ENCODE measurements at regions not wholly inside any gene's neighbourhood (a gene's known extent, or its start where the extent isn't known, plus 50 kb on each side); places are given as distances from the start of the nearest gene placed in this dataset.

GRCh38 chr9:87233431-87233830 is 264.2 kb upstream of the DAPK1 start:
- CTCF ChIA-PET, result no interaction called here
- dilution Hi-C loops (cut with MboI; ENCODE audit: extremely low pct_ligation_motif_present, low sequenced_read_pairs), result no loop called here

More at GRCh38 chr9:87233431-87233830, 264.2 kb upstream of the DAPK1 start:
- Histone ChIP-seq H3K4me1 (ENCODE audit: control insufficient read depth, extremely low read depth, insufficient read depth, low read length) (no peaks in the 10 kb centered on the region), H3K27me3 (ENCODE audit: control insufficient read depth in 2 of 2, insufficient read depth in 2 of 2, low read length in 2 of 2) (no peaks in the 10 kb centered on the region), H3K27ac (ENCODE audit: insufficient read depth, low read depth, low read length) (no peak overlapping the region), H3K4me2 (ENCODE audit: insufficient read depth, low read length) (no peak overlapping the region), H3K4me3 (replicated peaks in 1 of 3; ENCODE audit: insufficient read depth in 1 of 3, low read depth in 1 of 3, low read length in 3 of 3) (no peak overlapping the region), H3K9ac (replicated peaks; ENCODE audit: extremely low read depth, insufficient read depth, low read length) (no peak overlapping the region), H3K79me2 (ENCODE audit: control insufficient read depth, insufficient read depth, low read length) (no peaks in the 10 kb centered on the region), H3K9me3 (replicated peaks; ENCODE audit: control insufficient read depth, insufficient read depth, low read length) (no peaks in the 10 kb centered on the region), H3K9me1 (replicated peaks; ENCODE audit: control insufficient read depth, extremely low read depth, insufficient read depth, low read length) (no peaks in the 10 kb centered on the region), H3K36me3 (ENCODE audit: control insufficient read depth in 2 of 2, extremely low read depth in 1 of 2, insufficient read depth in 2 of 2, low read length in 2 of 2) (no peaks in the 10 kb centered on the region), H4K20me1 (replicated peaks; ENCODE audit: control insufficient read depth, extremely low read depth, insufficient read depth, low read length) (no peaks in the 10 kb centered on the region), H2AFZ (ENCODE audit: low read depth, low read length) (no peak overlapping the region)
- TF ChIP-seq FOS (IDR thresholded peaks at IDR 0.05; ENCODE audit: borderline replicate concordance, insufficient read depth, low read length) (no peak), JUN (IDR thresholded peaks at IDR 0.05; ENCODE audit: borderline replicate concordance, insufficient read depth, insufficient read length, low read depth) (no peak), EZH2 (IDR thresholded peaks at IDR 0.05; ENCODE audit: borderline replicate concordance, low read depth, low read length, severe bottlenecking) (no peak), POLR2A (IDR thresholded peaks at IDR 0.05; ENCODE audit: low read depth, low read length) (no peak), GATA2 (IDR thresholded peaks at IDR 0.05; ENCODE audit: insufficient read depth, insufficient read length, low read depth, low read length) (no peak), POLR2AphosphoS5 (IDR thresholded peaks at IDR 0.05; ENCODE audit: insufficient read depth, low read depth, low read length) (no peak), MYC (IDR thresholded peaks at IDR 0.05; ENCODE audit: low read depth, low read length) (no peak)
- TF ChIP-seq, protein P1, sequence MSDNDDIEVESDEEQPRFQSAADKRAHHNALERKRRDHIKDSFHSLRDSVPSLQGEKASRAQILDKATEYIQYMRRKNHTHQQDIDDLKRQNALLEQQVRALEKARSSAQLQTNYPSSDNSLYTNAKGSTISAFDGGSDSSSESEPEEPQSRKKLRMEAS (IDR thresholded peaks at IDR 0.05; ENCODE audit: insufficient read depth, insufficient read length), result no peak
- TF ChIP-seq, protein P2, sequence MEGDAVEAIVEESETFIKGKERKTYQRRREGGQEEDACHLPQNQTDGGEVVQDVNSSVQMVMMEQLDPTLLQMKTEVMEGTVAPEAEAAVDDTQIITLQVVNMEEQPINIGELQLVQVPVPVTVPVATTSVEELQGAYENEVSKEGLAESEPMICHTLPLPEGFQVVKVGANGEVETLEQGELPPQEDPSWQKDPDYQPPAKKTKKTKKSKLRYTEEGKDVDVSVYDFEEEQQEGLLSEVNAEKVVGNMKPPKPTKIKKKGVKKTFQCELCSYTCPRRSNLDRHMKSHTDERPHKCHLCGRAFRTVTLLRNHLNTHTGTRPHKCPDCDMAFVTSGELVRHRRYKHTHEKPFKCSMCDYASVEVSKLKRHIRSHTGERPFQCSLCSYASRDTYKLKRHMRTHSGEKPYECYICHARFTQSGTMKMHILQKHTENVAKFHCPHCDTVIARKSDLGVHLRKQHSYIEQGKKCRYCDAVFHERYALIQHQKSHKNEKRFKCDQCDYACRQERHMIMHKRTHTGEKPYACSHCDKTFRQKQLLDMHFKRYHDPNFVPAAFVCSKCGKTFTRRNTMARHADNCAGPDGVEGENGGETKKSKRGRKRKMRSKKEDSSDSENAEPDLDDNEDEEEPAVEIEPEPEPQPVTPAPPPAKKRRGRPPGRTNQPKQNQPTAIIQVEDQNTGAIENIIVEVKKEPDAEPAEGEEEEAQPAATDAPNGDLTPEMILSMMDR (IDR thresholded peaks at IDR 0.05; ENCODE audit: extremely low read depth in 1 of 2, insufficient read depth in 1 of 2, low read depth in 1 of 2, low read length in 2 of 2), result no peak
- no peak for FAIRE-seq
- no peak for DNase-seq (ENCODE audit: low read depth, low spot score)
- intact Hi-C loops (cut with micrococcal nuclease), result no loop called here
- BruUV-seq (replicated peaks), result no TSS peak
- POLR2A ChIA-PET, result no interaction called here

All from endothelial cell of umbilical vein (primary cell).